ENCODE measurements at regions not wholly inside any gene's neighbourhood (a gene's known extent, or its start where the extent isn't known, plus 50 kb on each side); places are given as distances from the start of the nearest gene placed in this dataset.

DNA sequence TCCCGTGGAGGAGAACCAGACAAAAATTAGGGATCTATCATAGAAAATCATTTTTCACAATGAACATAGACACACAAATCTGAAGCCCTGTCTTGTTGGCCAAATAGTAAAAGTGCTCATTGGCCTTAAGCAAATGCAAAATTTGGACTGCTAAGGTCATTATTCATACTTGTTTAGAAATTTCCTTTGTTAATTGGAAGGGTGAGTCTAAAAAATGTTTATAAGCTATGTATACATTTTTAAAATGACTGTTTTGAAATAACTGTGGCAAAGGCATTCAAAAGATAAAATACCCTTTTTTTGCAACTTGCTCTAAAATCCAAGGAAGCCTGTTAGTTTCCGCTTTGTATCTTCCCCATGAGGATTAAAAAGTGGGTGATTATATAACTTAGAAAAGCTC, 195.0 kb downstream of the ZNF330 start:
- Histone ChIP-seq H3K9me2 (replicated peaks; ENCODE audit: insufficient read depth) (no peaks in the 10 kb centered on the region), H3K4me1 (ENCODE audit: insufficient read depth) (no peaks in the 10 kb centered on the region), H3K4me2 (no peak overlapping the region), H3K4me3 (no peak overlapping the region), H2AFZ (no peak overlapping the region), H4K20me1 (ENCODE audit: insufficient read depth, poor library complexity, severe bottlenecking) (no peaks in the 10 kb centered on the region), H3K79me2 (no peaks in the 10 kb centered on the region), H3K27ac (no peak overlapping the region), H3K27me3 (no peaks in the 10 kb centered on the region), H3K9me3 (ENCODE audit: low read depth) (no peaks in the 10 kb centered on the region), H3K36me3 (replicated peaks; ENCODE audit: insufficient read depth, low read depth) (no peaks in the 10 kb centered on the region)
- no peak for TF ChIP-seq EZH2 (IDR thresholded peaks at IDR 0.05; ENCODE audit: borderline replicate concordance)
- no peak for TF ChIP-seq EZH2phosphoT487 (IDR thresholded peaks at IDR 0.05; ENCODE audit: low read depth, severe bottlenecking, unreplicated experiment)
- TF ChIP-seq, protein P1, sequence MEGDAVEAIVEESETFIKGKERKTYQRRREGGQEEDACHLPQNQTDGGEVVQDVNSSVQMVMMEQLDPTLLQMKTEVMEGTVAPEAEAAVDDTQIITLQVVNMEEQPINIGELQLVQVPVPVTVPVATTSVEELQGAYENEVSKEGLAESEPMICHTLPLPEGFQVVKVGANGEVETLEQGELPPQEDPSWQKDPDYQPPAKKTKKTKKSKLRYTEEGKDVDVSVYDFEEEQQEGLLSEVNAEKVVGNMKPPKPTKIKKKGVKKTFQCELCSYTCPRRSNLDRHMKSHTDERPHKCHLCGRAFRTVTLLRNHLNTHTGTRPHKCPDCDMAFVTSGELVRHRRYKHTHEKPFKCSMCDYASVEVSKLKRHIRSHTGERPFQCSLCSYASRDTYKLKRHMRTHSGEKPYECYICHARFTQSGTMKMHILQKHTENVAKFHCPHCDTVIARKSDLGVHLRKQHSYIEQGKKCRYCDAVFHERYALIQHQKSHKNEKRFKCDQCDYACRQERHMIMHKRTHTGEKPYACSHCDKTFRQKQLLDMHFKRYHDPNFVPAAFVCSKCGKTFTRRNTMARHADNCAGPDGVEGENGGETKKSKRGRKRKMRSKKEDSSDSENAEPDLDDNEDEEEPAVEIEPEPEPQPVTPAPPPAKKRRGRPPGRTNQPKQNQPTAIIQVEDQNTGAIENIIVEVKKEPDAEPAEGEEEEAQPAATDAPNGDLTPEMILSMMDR (IDR thresholded peaks at IDR 0.05; ENCODE audit: poor library complexity), result no peak
- DNase-seq (ENCODE audit: low spot score), result no peak
- WGBS (ENCODE audit: low lambda C conversion rate, missing lambda C conversion rate), result 40% methylated on average over 2 of the region's 2 CpGs

DNA sequence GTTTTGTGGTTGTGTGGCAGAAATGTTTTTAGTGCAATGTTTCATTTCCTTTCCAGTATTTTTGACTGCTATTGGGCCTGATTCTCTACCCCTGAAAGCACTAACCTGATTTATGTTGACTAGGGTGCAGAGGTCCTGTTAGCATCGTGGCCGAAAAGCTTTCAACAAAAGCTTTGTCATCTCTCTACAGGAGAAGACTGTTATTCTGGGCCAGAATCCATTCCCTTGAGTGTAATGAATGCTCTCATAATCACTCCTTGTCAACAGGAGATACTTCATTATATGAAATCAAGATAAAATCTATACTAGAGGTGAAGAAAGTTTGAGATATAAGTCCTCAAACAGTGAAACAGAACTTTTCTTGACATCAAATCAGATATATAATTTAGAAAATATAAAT, 195.5 kb downstream of the ZNF330 start:
- H3K79me2 ChIP-seq, result no peaks in the 10 kb centered on the region
- H2AFZ ChIP-seq, result no peak overlapping the region
- no peak overlapping the region for H3K27ac ChIP-seq
- no peak overlapping the region for H3K4me2 ChIP-seq
- no peaks in the 10 kb centered on the region for H3K9me2 ChIP-seq (replicated peaks; ENCODE audit: insufficient read depth)
- WGBS (ENCODE audit: low lambda C conversion rate, missing lambda C conversion rate), result 87% methylated on average over 2 of the region's 2 CpGs
- no peaks in the 10 kb centered on the region for H3K36me3 ChIP-seq (replicated peaks; ENCODE audit: insufficient read depth, low read depth)
- no peaks in the 10 kb centered on the region for H3K9me3 ChIP-seq (ENCODE audit: low read depth)
- no peaks in the 10 kb centered on the region for H4K20me1 ChIP-seq (ENCODE audit: insufficient read depth, poor library complexity, severe bottlenecking)
- DNase-seq (ENCODE audit: low spot score), result no peak
- H3K4me3 ChIP-seq, result no peak overlapping the region
- no peaks in the 10 kb centered on the region for H3K27me3 ChIP-seq
- H3K4me1 ChIP-seq (ENCODE audit: insufficient read depth), result no peaks in the 10 kb centered on the region
- no peak for TF ChIP-seq EZH2phosphoT487 (IDR thresholded peaks at IDR 0.05; ENCODE audit: low read depth, severe bottlenecking, unreplicated experiment)
- TF ChIP-seq, protein P1 (IDR thresholded peaks at IDR 0.05; ENCODE audit: poor library complexity), result no peak
- no peak for TF ChIP-seq EZH2 (IDR thresholded peaks at IDR 0.05; ENCODE audit: borderline replicate concordance)

DNA sequence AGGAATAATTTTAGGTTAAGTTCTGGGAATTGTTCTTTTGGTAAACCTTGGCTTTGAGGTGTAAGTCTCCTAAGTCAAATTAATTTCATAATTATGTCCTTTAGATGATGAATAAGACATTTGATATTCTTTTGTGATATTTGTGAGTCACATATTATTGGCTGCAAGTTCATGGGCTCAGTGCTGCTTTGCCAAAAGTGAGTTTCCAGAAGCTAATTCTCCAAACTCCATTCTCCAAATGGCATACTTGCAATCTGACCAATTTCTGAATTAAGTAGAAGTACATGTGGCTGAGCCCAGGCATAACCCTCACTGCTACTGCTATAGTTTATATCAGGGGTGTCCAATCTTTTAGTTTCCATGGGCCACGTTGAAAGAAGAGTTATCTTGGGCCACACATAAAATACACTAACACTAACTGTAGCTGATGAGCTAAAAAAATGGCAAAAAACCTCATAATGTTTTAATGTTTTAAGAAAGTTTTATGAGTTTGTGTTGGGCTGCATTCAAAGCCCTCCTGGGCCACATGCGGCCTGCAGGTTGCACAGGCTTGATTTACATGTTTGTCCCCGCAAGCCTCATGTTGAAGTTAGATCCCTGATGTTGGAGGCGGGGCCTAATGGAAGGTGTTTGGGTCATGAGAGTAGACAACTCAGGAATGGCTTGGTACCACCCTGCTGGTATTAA, 196.1 kb downstream of the ZNF330 start:
- no peak overlapping the region for H3K4me3 ChIP-seq
- no peak for DNase-seq (ENCODE audit: low spot score)
- no peaks in the 10 kb centered on the region for H3K4me1 ChIP-seq (ENCODE audit: insufficient read depth)
- H3K36me3 ChIP-seq (replicated peaks; ENCODE audit: insufficient read depth, low read depth), result no peaks in the 10 kb centered on the region
- WGBS (ENCODE audit: low lambda C conversion rate, missing lambda C conversion rate), result 79% methylated on average over 4 of the region's 4 CpGs
- no peaks in the 10 kb centered on the region for H3K79me2 ChIP-seq
- no peak overlapping the region for H2AFZ ChIP-seq
- H3K27me3 ChIP-seq, result no peaks in the 10 kb centered on the region
- H3K9me2 ChIP-seq (replicated peaks; ENCODE audit: insufficient read depth), result no peaks in the 10 kb centered on the region
- no peaks in the 10 kb centered on the region for H3K9me3 ChIP-seq (ENCODE audit: low read depth)
- no peak overlapping the region for H3K27ac ChIP-seq
- H3K4me2 ChIP-seq, result no peak overlapping the region
- no peaks in the 10 kb centered on the region for H4K20me1 ChIP-seq (ENCODE audit: insufficient read depth, poor library complexity, severe bottlenecking)
- no peak for TF ChIP-seq EZH2 (IDR thresholded peaks at IDR 0.05; ENCODE audit: borderline replicate concordance)

DNA sequence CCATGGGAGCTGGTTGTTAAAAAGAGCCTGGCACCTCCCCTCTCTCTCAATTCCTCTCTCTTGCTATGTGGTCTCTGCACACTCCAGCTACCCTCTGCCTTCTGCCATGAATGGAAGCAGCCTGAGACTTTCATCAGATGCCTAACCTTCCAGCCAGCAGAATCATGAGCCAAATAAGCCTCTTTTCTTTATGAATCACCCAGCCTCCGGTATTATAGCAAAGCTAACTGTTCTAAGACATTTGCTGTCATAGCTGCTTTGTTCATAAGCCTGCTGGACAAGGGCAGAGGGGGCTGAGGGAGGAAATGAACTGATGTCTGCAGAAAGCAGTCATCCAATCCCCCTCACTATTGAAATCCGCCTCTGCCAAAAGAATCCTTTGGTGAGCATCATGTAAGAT, 196.7 kb downstream of the ZNF330 start:
- Histone ChIP-seq H3K27me3 (no peaks in the 10 kb centered on the region), H3K9me2 (replicated peaks; ENCODE audit: insufficient read depth) (no peaks in the 10 kb centered on the region), H3K4me3 (no peak overlapping the region), H3K4me2 (no peak overlapping the region), H3K9me3 (ENCODE audit: low read depth) (no peaks in the 10 kb centered on the region), H4K20me1 (ENCODE audit: insufficient read depth, poor library complexity, severe bottlenecking) (no peaks in the 10 kb centered on the region), H2AFZ (no peak overlapping the region), H3K79me2 (no peaks in the 10 kb centered on the region), H3K27ac (no peak overlapping the region), H3K36me3 (replicated peaks; ENCODE audit: insufficient read depth, low read depth) (no peaks in the 10 kb centered on the region), H3K4me1 (ENCODE audit: insufficient read depth) (no peaks in the 10 kb centered on the region)
- DNase-seq (ENCODE audit: low spot score), result no peak
- no peak for TF ChIP-seq EZH2phosphoT487 (IDR thresholded peaks at IDR 0.05; ENCODE audit: low read depth, severe bottlenecking, unreplicated experiment)
- TF ChIP-seq, protein P1 (IDR thresholded peaks at IDR 0.05; ENCODE audit: poor library complexity), result no peak
- TF ChIP-seq EZH2 (IDR thresholded peaks at IDR 0.05; ENCODE audit: borderline replicate concordance), result no peak
- WGBS (ENCODE audit: low lambda C conversion rate, missing lambda C conversion rate), result 81% methylated on average over 2 of the region's 2 CpGs
